ENCODE measurements at regions not wholly inside any gene's neighbourhood (a gene's known extent, or its start where the extent isn't known, plus 50 kb on each side); places are given as distances from the start of the nearest gene placed in this dataset.
"Not testable (repeated sequence)": the region's sequence is repeated elsewhere in the genome, so short reads cannot be mapped to it uniquely, and the experiment has no call there.

- not testable (repeated sequence) for H3K4me3 ChIP-seq (ENCODE audit: low read depth, low read length); H3K79me2 ChIP-seq (ENCODE audit: control insufficient read depth, insufficient read depth, low read length, unreplicated experiment); H2AFZ ChIP-seq (ENCODE audit: low read length, unreplicated experiment)
Measured at GRCh38 chr9:25102204-25102603, 556.5 kb upstream of the IZUMO3 start.

GRCh38 chr9:25094518-25094917, 548.8 kb upstream of the IZUMO3 start:
- Histone ChIP-seq H3K36me3 (ENCODE audit: insufficient read depth, low read length) (no peaks in the 10 kb centered on the region), H3K4me1 (ENCODE audit: control insufficient read depth, insufficient read depth, low read length, unreplicated experiment) (no peaks in the 10 kb centered on the region), H3K27me3 (ENCODE audit: insufficient read depth, low read length) (no peaks in the 10 kb centered on the region), H3K79me2 (ENCODE audit: control insufficient read depth, insufficient read depth, low read length, unreplicated experiment) (no peaks in the 10 kb centered on the region), H2AFZ (ENCODE audit: low read length, unreplicated experiment) (no peak overlapping the region), H3K27ac (ENCODE audit: low read depth, low read length) (no peak overlapping the region), H3K4me3 (ENCODE audit: low read depth, low read length) (no peak overlapping the region)

More at GRCh38 chr9:25102204-25102603, 556.5 kb upstream of the IZUMO3 start:
- H3K27ac ChIP-seq (ENCODE audit: low read depth, low read length); H3K36me3 ChIP-seq (ENCODE audit: insufficient read depth, low read length); H3K27me3 ChIP-seq (ENCODE audit: insufficient read depth, low read length); H3K4me1 ChIP-seq (ENCODE audit: control insufficient read depth, insufficient read depth, low read length, unreplicated experiment): not testable (repeated sequence)

- Histone ChIP-seq H3K4me1 (ENCODE audit: control insufficient read depth, insufficient read depth, low read length, unreplicated experiment) (no peaks in the 10 kb centered on the region), H2AFZ (ENCODE audit: low read length, unreplicated experiment) (no peak overlapping the region), H3K79me2 (ENCODE audit: control insufficient read depth, insufficient read depth, low read length, unreplicated experiment) (no peaks in the 10 kb centered on the region), H3K27me3 (ENCODE audit: insufficient read depth, low read length) (no peaks in the 10 kb centered on the region), H3K27ac (ENCODE audit: low read depth, low read length) (no peak overlapping the region), H3K4me3 (ENCODE audit: low read depth, low read length) (no peak overlapping the region), H3K36me3 (ENCODE audit: insufficient read depth, low read length) (no peaks in the 10 kb centered on the region)
Measured at GRCh38 chr9:25078202-25078601, 532.5 kb upstream of the IZUMO3 start.

- H3K27ac ChIP-seq (ENCODE audit: low read depth, low read length): no peak overlapping the region
- no peak overlapping the region for H2AFZ ChIP-seq (ENCODE audit: low read length, unreplicated experiment)
- H3K4me1 ChIP-seq (ENCODE audit: control insufficient read depth, insufficient read depth, low read length, unreplicated experiment): no peaks in the 10 kb centered on the region
- H3K36me3 ChIP-seq (ENCODE audit: insufficient read depth, low read length): no peaks in the 10 kb centered on the region
- H3K79me2 ChIP-seq (ENCODE audit: control insufficient read depth, insufficient read depth, low read length, unreplicated experiment): no peaks in the 10 kb centered on the region
- no peak overlapping the region for H3K4me3 ChIP-seq (ENCODE audit: low read depth, low read length)
- H3K27me3 ChIP-seq (ENCODE audit: insufficient read depth, low read length): no peaks in the 10 kb centered on the region
Measured at GRCh38 chr9:25048098-25048724, 502.5 kb upstream of the IZUMO3 start.

- not testable (repeated sequence) for H3K36me3 ChIP-seq (ENCODE audit: insufficient read depth, low read length); H3K27me3 ChIP-seq (ENCODE audit: insufficient read depth, low read length); H3K27ac ChIP-seq (ENCODE audit: low read depth, low read length); H3K4me3 ChIP-seq (ENCODE audit: low read depth, low read length); H3K4me1 ChIP-seq (ENCODE audit: control insufficient read depth, insufficient read depth, low read length, unreplicated experiment); H2AFZ ChIP-seq (ENCODE audit: low read length, unreplicated experiment); H3K79me2 ChIP-seq (ENCODE audit: control insufficient read depth, insufficient read depth, low read length, unreplicated experiment)
Measured at GRCh38 chr9:25045469-25045868, 499.8 kb upstream of the IZUMO3 start.

- no peak overlapping the region for H3K4me3 ChIP-seq (ENCODE audit: low read depth, low read length)
- H3K27ac ChIP-seq (ENCODE audit: low read depth, low read length): no peak overlapping the region
- no peaks in the 10 kb centered on the region for H3K79me2 ChIP-seq (ENCODE audit: control insufficient read depth, insufficient read depth, low read length, unreplicated experiment)
- H3K27me3 ChIP-seq (ENCODE audit: insufficient read depth, low read length): no peaks in the 10 kb centered on the region
- H3K36me3 ChIP-seq (ENCODE audit: insufficient read depth, low read length): no peaks in the 10 kb centered on the region
- no peaks in the 10 kb centered on the region for H3K4me1 ChIP-seq (ENCODE audit: control insufficient read depth, insufficient read depth, low read length, unreplicated experiment)
- H2AFZ ChIP-seq (ENCODE audit: low read length, unreplicated experiment): no peak overlapping the region
Measured at GRCh38 chr9:25029743-25030142, 484.0 kb upstream of the IZUMO3 start.

- no peak overlapping the region for H2AFZ ChIP-seq (ENCODE audit: low read length, unreplicated experiment)
- no peak overlapping the region for H3K27ac ChIP-seq (ENCODE audit: low read depth, low read length)
- H3K4me3 ChIP-seq (ENCODE audit: low read depth, low read length): no peak overlapping the region
- no peaks in the 10 kb centered on the region for H3K36me3 ChIP-seq (ENCODE audit: insufficient read depth, low read length)
- H3K79me2 ChIP-seq (ENCODE audit: control insufficient read depth, insufficient read depth, low read length, unreplicated experiment): no peaks in the 10 kb centered on the region
- H3K4me1 ChIP-seq (ENCODE audit: control insufficient read depth, insufficient read depth, low read length, unreplicated experiment): no peaks in the 10 kb centered on the region
- no peaks in the 10 kb centered on the region for H3K27me3 ChIP-seq (ENCODE audit: insufficient read depth, low read length)
Measured at GRCh38 chr9:25025686-25026085, 480.0 kb upstream of the IZUMO3 start.

- Histone ChIP-seq H3K27ac (ENCODE audit: low read depth, low read length) (no peak overlapping the region), H3K4me1 (ENCODE audit: control insufficient read depth, insufficient read depth, low read length, unreplicated experiment) (no peaks in the 10 kb centered on the region), H3K27me3 (ENCODE audit: insufficient read depth, low read length) (no peaks in the 10 kb centered on the region), H3K79me2 (ENCODE audit: control insufficient read depth, insufficient read depth, low read length, unreplicated experiment) (no peaks in the 10 kb centered on the region), H3K36me3 (ENCODE audit: insufficient read depth, low read length) (no peaks in the 10 kb centered on the region), H3K4me3 (ENCODE audit: low read depth, low read length) (no peak overlapping the region), H2AFZ (ENCODE audit: low read length, unreplicated experiment) (no peak overlapping the region)
Measured at GRCh38 chr9:25025156-25025555, 479.5 kb upstream of the IZUMO3 start.

GRCh38 chr9:25017779-25018178, 472.1 kb upstream of the IZUMO3 start:
- Histone ChIP-seq H3K4me3 (ENCODE audit: low read depth, low read length) (no peak overlapping the region), H2AFZ (ENCODE audit: low read length, unreplicated experiment) (no peak overlapping the region), H3K36me3 (ENCODE audit: insufficient read depth, low read length) (no peaks in the 10 kb centered on the region), H3K79me2 (ENCODE audit: control insufficient read depth, insufficient read depth, low read length, unreplicated experiment) (no peaks in the 10 kb centered on the region), H3K27me3 (ENCODE audit: insufficient read depth, low read length) (no peaks in the 10 kb centered on the region), H3K4me1 (ENCODE audit: control insufficient read depth, insufficient read depth, low read length, unreplicated experiment) (no peaks in the 10 kb centered on the region), H3K27ac (ENCODE audit: low read depth, low read length) (no peak overlapping the region)

GRCh38 chr9:25010027-25010662, 464.4 kb upstream of the IZUMO3 start:
- Histone ChIP-seq H3K79me2 (ENCODE audit: control insufficient read depth, insufficient read depth, low read length, unreplicated experiment) (no peaks in the 10 kb centered on the region), H3K4me3 (ENCODE audit: low read depth, low read length) (no peak overlapping the region)

GRCh38 chr9:25003686-25004085, 458.0 kb upstream of the IZUMO3 start:
- H2AFZ ChIP-seq (ENCODE audit: low read length, unreplicated experiment): no peak overlapping the region
- H3K4me1 ChIP-seq (ENCODE audit: control insufficient read depth, insufficient read depth, low read length, unreplicated experiment): no peaks in the 10 kb centered on the region

More at GRCh38 chr9:25010027-25010662, 464.4 kb upstream of the IZUMO3 start:
- H3K36me3 ChIP-seq (ENCODE audit: insufficient read depth, low read length): no peaks in the 10 kb centered on the region
- no peaks in the 10 kb centered on the region for H3K4me1 ChIP-seq (ENCODE audit: control insufficient read depth, insufficient read depth, low read length, unreplicated experiment)
- no peak overlapping the region for H3K27ac ChIP-seq (ENCODE audit: low read depth, low read length)
- no peak overlapping the region for H2AFZ ChIP-seq (ENCODE audit: low read length, unreplicated experiment)
- H3K27me3 ChIP-seq (ENCODE audit: insufficient read depth, low read length): no peaks in the 10 kb centered on the region

More at GRCh38 chr9:25003686-25004085, 458.0 kb upstream of the IZUMO3 start:
- H3K36me3 ChIP-seq (ENCODE audit: insufficient read depth, low read length): no peaks in the 10 kb centered on the region
- no peaks in the 10 kb centered on the region for H3K79me2 ChIP-seq (ENCODE audit: control insufficient read depth, insufficient read depth, low read length, unreplicated experiment)
- H3K4me3 ChIP-seq (ENCODE audit: low read depth, low read length): no peak overlapping the region
- H3K27me3 ChIP-seq (ENCODE audit: insufficient read depth, low read length): no peaks in the 10 kb centered on the region
- H3K27ac ChIP-seq (ENCODE audit: low read depth, low read length): no peak overlapping the region
